Kasumi-1 (cell line): ENCODE measurements at regions not wholly inside any gene's neighbourhood (a gene's known extent, or its start where the extent isn't known, plus 50 kb on each side); places are given as distances from the start of the nearest gene placed in this dataset.
"Not testable (repeated sequence)": the region's sequence is repeated elsewhere in the genome, so short reads cannot be mapped to it uniquely, and the experiment has no call there.

Experiments used
- DNase-seq, 2 experiments: peaks; one replicate each; lab custom pipeline; 2025; lab: John Stamatoyannopoulos, UW

- no peak for DNase-seq
These were observed 346.4 kb upstream of the CDH5 start for GRCh38 chr16:66020046-66020445.

GRCh38 chr16:66019502-66019901 is 347.0 kb upstream of the CDH5 start:
- not testable (repeated sequence) for DNase-seq

DNA sequence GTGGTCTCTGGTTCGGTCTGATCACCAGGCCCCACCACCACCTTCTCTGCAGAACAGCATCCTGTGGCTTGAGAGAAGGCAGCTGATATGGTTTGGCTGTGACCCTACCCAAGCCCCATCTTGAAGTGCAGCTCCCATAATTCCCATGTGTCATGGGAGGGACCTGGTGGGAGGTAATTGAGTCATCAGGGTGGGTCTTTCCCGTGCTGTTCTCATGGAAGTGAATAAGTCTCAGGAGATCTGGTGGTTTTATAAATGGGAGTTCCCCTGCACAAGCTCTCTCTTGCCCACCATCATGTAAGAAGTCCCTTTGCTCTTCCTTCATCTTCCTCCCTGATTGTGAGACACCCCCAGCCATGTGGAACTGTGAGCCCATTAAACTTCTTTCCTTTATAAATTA is 352.3 kb upstream of the CDH5 start:
- DNase-seq = no peak

DNA sequence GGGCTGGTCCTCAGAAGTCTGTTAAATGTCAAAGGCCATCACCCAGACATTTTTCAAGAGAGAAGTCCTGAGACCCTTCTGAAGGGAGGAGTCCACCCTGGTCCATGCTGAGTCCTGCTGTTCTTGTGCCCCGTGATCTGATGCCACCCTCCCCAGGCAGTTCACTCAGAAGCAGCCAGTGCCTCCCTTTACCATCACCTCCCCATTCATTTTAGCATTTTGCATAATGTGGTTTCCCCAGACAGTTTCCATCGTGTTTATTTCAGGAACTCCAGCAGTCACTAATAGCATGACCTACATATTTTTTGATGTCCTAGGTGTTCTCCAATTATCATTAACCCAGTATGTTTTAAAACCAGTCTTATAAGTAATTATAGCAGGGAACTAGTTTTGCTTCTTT is 353.0 kb upstream of the CDH5 start:
- DNase-seq = no peak

- no peak for DNase-seq
These were observed 358.4 kb upstream of the CDH5 start for GRCh38 chr16:66008136-66008535.

DNA sequence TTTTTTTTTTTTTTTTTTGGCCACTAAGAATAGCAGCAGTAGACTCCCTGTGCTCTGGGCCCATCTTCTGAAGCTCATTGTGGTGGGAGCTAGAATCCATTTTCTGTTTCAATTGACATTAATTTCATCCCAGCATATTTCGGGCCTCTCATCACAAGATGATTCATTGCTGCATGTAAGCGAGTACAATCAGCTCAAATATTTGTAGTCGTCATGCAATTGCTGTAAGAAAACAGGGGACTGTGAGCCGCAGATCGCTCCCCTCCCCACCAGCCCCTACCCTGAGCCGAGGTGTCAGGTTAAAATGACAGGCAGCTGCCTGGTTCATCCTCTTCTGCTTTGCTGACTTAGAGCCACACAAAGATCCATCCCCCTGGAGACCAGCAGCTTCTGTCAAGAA is 358.8 kb upstream of the CDH5 start:
- DNase-seq = no peak

DNA sequence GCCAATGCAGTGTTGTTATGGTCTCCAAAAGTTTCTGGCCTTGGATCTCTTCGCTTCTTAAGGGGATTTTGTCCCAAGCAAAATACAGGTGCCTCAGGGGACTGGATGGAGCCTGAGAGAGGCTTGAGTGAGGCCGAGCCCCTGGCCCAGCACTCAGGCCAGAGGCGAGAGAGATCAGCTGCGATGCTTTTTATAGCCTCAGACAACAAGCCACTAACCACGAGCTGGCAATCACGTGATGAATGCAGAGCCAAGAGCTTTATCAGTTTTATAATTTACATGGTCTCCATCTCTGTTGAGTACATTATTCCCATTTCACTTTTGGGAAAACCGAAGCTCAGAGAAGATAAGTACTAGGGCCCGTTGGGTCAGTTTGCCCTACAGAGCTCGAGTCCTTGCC is 360.0 kb upstream of the CDH5 start:
- no peak for DNase-seq

GRCh38 chr16:66004699-66005098 is 361.8 kb upstream of the CDH5 start:
- DNase-seq = no peak

GRCh38 chr16:66003201-66003600 is 363.3 kb upstream of the CDH5 start:
- no peak for DNase-seq

DNA sequence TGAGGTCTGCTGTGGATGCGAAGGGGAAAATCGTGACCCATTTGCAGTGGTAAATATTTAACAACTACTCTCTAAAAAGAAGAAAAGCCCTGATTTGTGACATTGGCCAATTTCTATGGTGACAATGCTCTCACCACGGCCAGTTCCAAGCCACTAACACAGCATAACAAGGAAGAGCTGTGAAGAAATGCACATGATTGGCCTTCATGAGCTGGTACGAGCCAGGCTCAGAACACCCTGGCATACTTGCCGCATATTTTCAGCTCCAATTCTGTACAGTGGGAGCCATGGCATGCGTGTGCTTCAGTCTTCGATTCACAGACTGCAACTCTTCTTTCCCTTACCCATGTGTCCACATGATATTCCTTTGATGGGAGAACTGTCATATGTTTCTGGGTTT is 363.9 kb upstream of the CDH5 start:
- DNase-seq = no peak

DNA sequence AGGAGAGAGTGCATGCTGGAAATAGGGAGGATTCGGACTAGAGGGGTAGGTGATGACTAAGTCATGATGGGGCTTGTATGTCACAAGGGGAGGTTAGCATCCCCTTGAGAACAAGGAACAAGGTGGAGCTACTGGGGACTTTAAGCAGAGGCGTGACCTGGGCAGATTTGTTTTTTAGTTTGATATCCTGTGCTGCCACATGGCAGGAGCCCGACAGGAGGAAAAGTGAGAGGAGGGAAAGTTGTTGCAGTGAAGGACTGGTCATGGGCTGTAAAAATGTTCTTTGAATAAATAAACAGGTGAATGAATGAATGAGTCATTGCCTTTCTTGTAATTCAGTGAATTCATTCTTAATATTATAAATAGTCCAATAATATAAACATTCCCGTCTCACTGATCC is 365.1 kb upstream of the CDH5 start:
- no peak for DNase-seq

GRCh38 chr16:65998443-65998842 is 368.0 kb upstream of the CDH5 start:
- no peak for DNase-seq

DNA sequence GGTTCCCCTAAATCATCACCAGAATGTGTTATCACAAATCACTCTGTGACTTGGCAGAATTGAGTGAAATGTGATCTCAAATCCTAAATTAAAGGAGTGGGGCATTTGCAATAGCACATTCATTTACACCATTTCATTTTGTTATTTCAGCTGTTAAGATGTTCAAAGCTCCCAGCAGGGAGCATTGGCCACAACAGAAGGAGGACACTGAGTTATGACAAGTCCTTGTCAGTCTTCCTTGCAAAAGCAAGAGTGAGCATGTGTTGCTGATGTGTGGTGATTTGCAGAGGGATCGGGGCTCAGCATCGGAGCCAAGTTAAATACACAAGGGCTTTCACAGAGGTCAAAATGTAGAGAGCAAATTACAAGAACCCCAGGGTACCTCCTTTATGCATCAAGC is 372.2 kb upstream of the CDH5 start:
- no peak for DNase-seq

- no peak for DNase-seq
These were observed 375.3 kb upstream of the CDH5 start for GRCh38 chr16:65991149-65991701.

DNA sequence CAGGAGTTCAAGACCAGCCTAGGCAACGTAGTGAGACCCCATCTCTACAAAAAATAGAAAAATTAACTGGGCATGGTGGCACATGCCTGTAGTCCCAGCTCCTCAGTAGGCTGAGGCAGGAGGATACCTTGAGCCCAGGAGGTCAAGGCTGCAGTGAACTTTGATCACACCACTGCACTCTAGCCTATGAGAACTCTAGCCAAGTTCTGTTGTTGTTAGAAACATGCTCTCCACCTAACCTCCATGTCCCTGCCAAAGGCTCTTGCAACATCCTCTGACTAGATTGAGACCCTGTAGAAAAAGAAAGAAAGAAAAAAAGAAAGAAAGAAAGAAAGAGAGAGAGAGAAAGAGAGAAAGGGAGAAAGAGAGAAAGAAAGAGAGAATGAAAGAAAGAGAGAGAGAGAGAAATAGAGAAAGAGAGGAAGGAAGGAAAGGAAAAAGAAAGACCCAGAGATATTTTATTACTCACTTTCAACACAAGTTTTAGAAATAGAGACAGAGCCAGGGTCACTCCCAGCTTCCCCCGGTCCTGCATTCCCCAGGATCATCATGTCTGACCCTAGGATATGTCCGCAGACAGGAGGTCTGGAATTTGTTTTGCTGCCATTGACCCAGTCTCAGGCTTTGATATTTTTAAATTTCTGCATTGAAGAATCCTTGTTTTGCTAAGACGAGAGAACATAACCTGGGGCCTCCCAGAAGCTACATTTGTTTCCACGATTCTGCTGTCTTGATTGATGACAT is 376.5 kb upstream of the CDH5 start:
- DNase-seq = no peak

DNA sequence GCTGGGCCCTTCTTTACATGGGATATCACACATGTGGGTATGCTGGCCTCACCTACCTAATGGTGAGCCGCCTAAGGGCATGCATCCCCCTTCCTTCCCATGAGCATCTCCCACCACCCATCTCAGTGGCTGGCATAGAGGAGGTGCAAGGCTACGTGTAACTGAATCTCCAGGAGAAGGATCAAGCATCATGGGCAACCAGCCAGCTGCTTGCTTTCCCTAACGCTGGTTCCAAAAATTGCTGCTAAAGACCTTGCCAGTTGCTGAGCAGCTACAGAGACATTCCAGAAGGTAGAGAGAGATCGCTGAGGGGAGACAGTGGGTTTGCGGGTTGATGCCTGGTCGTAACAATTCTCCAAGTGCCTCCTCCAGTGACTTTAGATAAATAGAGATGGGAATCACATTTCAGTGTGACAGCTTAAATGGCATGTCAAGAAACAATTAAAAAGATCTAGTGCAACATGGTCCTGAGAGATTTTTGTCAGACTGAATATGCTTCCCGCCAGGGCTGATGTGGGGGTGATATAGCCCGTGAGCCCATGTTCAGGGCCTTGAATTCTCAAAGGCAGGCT is 378.4 kb upstream of the CDH5 start:
- DNase-seq = no peak

- no peak for DNase-seq
These were observed 382.2 kb upstream of the CDH5 start for GRCh38 chr16:65984296-65984695.

DNA sequence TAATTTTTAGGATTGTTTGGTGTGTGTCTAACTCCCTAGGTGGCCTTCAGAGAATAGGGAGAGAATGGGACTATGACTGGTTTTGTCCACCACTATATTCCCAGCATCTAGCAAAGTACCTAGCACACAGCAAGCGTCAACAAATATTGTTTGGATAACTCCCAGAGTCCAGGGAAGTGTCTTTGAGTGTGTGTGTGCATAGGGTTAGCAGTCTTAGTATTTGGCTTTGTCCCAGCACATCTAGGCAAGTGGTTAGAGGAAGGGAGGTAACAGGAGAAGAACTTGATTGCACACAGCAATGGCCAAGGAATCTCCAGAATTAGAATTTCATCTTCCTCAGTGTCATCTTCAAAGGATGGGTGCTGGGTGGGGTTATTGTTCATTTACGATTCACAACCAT is 385.4 kb upstream of the CDH5 start:
- no peak for DNase-seq

DNA sequence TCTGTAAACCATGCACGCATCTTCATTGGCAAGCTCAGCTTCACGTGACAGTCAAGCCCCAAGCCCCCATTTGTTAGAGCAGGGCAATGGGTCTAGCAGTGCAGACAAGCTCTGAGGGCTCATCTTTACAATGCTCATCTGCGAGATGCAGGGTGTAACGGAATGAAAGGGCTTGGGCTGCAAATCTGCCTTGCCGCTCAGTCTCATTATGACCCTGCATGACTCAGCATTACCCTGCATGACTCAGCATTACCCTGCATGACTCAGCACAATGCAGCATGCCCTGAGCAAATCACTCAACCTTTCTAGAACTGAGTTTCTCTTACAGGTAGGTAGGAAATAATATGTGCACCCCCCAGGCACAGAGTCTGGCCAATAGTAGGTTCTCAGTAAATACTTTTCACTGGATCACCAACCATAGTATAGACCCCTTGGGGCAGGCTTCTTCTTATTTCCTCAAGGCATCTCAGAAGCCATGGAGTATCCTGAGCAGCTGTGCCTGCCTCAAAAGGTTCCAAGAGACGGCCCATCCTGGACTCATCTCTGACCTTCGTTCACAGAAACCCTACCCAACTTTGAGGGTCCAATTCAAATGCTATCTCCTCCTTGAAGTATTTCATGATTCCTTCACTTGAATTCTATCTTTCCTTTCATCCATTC is 391.3 kb upstream of the CDH5 start:
- DNase-seq = no peak

DNA sequence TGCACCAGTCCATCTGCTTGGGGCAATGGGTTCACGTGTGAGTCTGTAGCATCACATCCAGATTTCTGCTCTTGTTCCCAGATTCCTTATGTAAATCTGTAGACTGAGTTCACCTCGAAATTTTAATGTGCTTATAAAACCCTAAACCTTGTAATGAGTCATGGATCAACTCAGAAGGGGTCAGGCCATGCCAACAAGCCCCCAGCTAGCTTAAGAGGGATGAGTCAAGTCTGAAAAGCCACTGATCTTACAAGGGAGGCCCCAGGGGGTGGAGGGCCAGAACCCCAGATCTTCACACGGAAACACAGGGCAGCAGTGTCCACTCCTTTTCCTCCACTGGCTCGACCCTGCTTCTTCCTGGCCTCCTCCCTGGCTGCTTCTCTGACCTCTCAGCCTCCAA is 399.1 kb upstream of the CDH5 start:
- no peak for DNase-seq

DNA sequence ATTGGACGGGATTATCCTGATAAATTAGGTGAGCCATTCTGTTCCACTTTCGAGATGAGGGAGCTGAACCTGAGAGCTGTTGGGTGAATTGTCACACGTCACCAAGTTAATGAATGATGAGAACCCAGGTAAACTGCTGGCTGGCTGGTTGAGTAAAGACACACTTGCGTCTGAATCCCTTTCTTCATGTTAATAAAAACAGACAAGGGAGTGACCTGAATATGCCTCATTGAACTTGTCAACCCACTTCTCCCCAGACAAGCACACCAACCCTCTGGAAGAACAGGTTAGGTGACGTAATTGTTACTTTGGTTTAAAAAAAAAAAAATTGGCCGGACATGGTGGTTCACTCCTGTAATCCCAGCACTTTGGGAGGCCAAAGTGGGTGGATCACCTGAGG is 400.9 kb upstream of the CDH5 start:
- DNase-seq = no peak

GRCh38 chr16:65964752-65965151 is 401.7 kb upstream of the CDH5 start:
- DNase-seq = no peak

DNA sequence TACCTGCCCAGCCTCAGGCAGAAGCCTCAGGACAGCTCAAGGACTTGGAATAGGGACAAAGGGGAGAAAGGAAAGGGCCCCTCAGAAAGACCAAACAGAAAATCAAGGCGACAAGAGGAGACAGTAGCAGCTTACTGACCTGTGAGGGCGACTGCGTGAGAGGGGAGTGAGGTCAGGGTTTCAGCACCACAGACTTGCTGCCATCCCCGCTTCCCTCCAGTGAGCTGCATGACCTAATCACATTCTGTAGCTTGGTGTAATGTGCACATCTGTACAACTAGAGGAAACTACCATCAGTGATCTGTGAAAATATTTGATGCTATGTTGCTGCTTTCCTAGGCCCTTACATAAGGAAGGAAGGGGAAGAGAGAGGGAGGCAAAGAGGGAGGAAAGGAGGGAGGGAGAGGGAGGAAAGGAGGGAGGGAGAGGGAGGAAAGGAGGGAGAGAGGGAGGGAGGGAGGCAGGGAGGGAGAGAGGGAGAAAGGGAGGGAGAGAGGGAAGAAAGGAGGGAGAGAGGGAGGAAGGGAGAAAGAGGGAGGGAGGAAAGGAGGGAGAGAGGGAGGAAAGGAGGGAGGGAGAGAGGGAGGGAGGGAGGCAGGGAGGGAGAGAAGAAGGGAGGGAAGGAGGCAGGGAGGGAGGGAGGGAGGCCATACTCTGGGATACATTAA is 404.9 kb upstream of the CDH5 start:
- no peak for DNase-seq
